ENCODE measurements at regions not wholly inside any gene's neighbourhood (a gene's known extent, or its start where the extent isn't known, plus 50 kb on each side); places are given as distances from the start of the nearest gene placed in this dataset.

DNA sequence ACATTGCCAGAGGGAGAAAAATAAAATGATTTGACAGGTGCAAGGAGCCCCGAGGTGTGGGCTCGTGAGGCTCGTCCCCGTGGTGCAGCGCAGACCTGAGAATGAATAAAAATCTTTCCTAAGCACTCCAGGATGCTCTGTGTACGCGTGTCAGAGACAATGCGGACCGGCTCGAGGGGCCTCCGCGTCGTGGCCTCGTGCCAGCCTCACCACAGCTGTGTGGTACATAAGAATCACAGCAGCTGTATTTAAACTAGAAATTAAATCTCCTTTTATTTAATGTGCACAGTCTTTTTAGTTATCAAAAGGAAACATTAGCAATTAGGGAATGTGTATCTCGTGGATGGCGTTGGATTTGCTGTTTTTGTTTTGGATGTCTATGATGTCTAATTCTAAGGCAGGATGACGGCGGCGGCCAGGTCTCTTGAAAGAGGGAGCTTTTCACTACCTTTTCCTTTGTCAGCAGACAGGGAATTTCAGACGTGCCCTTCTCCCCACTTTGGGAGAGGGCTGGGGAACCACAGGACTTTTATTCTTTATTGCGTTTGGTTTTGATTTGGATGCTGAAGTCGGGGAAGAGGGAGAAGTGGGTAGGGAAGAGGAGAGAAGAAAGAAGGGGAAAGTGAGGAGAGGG is 365.3 kb upstream of the SHH start:
- Histone ChIP-seq H3K27me3 (no peaks in the 10 kb centered on the region), H3K9me3 (no peaks in the 10 kb centered on the region), H3K4me1 (no peaks in the 10 kb centered on the region), H3K27ac (no peak overlapping the region), H3K36me3 (no peaks in the 10 kb centered on the region), H3K4me3 (no peak overlapping the region)
- TF ChIP-seq, protein P1, sequence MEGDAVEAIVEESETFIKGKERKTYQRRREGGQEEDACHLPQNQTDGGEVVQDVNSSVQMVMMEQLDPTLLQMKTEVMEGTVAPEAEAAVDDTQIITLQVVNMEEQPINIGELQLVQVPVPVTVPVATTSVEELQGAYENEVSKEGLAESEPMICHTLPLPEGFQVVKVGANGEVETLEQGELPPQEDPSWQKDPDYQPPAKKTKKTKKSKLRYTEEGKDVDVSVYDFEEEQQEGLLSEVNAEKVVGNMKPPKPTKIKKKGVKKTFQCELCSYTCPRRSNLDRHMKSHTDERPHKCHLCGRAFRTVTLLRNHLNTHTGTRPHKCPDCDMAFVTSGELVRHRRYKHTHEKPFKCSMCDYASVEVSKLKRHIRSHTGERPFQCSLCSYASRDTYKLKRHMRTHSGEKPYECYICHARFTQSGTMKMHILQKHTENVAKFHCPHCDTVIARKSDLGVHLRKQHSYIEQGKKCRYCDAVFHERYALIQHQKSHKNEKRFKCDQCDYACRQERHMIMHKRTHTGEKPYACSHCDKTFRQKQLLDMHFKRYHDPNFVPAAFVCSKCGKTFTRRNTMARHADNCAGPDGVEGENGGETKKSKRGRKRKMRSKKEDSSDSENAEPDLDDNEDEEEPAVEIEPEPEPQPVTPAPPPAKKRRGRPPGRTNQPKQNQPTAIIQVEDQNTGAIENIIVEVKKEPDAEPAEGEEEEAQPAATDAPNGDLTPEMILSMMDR (IDR thresholded peaks at IDR 0.05), result no peak
- ATAC-seq (no peak), DNase-seq (peak in 1 of 4 donors; percentile 10)
- intact Hi-C loops (cut with DNase I), result no loop called here

DNA sequence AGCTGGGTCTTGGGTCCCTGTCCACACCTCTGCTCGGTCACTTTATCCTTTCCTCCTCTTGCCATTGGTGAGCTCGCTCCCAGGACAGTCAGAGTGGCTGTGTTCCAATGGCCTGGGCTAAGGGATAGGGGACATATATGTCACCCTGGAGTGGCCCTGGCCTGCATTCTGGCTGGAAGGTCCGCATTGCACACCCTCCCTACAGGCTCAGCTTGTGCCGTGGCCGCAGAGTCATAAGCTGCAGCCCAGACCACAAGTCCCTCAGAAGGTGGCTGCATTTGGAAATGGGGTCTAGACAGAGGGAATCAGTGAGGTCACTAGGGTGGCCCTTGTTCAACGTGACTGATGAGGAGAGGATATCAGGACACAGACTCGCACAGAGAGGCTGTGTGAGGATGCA is 363.8 kb upstream of the SHH start:
- H3K4me3 ChIP-seq, result no peak overlapping the region
- TF ChIP-seq, protein P1 (IDR thresholded peaks at IDR 0.05), result no peak
- no peaks in the 10 kb centered on the region for H3K36me3 ChIP-seq
- DNase-seq (no peak), ATAC-seq (no peak)
- H3K27ac ChIP-seq, result no peak overlapping the region
- intact Hi-C loops (cut with DNase I), result no loop called here
- H3K4me1 ChIP-seq, result no peaks in the 10 kb centered on the region
- no peaks in the 10 kb centered on the region for H3K27me3 ChIP-seq
- H3K9me3 ChIP-seq, result no peaks in the 10 kb centered on the region

DNA sequence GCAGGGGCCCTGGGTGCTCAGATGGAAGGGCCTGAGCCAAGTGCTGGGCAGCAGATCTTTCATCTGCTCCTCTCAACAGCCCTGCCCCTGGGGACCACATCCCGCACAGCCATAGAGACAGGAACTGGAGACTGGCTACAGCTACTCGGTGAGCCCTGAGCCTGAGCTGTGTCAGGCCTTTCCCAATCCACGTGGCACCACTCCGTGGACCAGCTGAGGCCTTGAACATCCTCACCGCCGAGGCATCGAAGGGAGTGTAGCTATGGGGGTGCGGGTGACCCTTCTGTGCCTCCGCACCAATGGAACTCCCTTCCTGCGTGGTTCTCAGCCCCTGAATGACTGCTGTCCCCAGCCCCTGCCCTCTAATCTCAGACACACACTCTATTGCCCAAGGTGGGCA is 362.7 kb upstream of the SHH start:
- DNase-seq, result no peak
- no peaks in the 10 kb centered on the region for H3K9me3 ChIP-seq
- intact Hi-C loops (cut with DNase I), result no loop called here
- H3K27me3 ChIP-seq, result no peaks in the 10 kb centered on the region
- no peaks in the 10 kb centered on the region for H3K36me3 ChIP-seq
- H3K4me3 ChIP-seq, result no peak overlapping the region
- no peak for ATAC-seq
- TF ChIP-seq, protein P1 (IDR thresholded peaks at IDR 0.05), result no peak
- H3K4me1 ChIP-seq, result no peaks in the 10 kb centered on the region
- no peak overlapping the region for H3K27ac ChIP-seq

DNA sequence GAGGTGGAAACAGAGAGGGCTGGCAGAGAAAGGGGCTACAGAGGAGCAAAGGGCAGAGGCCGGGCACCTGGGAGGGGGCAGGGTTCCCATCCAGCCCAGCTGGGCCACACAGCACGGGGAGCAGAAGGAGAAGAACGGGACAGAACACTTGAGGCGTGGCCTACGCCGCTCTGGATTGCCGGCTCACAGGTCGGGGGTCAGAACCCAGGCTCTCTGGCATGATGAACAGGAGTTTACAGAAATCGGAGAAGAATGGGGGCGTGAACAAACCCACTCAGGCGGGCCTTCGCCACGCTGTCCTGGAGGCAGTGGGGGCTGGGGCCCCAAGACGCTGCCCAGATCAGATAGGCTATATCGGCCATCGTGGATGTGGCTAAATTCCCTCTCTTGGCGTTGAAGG is 362.2 kb upstream of the SHH start:
- TF ChIP-seq, protein P1 (IDR thresholded peaks at IDR 0.05), result no peak
- H3K9me3 ChIP-seq, result no peaks in the 10 kb centered on the region
- H3K36me3 ChIP-seq, result no peaks in the 10 kb centered on the region
- no peak overlapping the region for H3K27ac ChIP-seq
- no peaks in the 10 kb centered on the region for H3K27me3 ChIP-seq
- ATAC-seq (no peak), DNase-seq (peak in 1 of 4 donors; percentile 58)
- H3K4me1 ChIP-seq, result no peaks in the 10 kb centered on the region
- intact Hi-C loops (cut with DNase I), result no loop called here
- H3K4me3 ChIP-seq, result no peak overlapping the region

DNA sequence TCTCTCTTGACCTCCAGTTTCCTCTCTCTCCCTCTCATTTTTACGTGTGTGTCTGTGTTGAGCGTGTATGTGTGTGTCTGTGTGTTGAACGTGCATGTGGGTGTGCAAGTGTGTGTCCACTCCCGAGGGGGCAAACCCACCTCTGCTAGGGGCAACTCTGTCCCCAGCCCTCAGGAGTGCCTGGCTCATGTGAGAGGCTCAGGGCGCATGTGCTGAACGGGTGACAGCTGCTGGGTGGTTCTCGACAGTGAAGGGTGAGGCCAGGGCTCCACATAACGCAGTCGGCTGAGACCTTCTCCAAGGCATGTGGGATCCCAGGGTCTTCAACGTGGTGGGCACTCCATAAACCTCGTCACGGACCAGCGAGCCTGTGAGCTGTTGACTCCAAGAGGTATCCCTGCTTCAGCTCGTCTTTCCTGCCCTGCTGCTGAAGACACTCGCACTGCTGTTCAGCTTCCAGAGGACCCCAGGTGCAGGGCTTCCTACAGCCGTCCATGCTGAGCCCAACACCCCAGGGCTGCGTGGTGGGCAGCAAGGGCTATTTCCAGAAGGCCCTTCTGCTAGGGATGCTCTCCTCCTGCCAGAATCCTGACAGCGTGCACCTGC is 361.6 kb upstream of the SHH start:
- no peak overlapping the region for H3K4me3 ChIP-seq
- H3K36me3 ChIP-seq, result no peaks in the 10 kb centered on the region
- no peak overlapping the region for H3K27ac ChIP-seq
- DNase-seq (no peak), ATAC-seq (no peak)
- TF ChIP-seq, protein P1 (IDR thresholded peaks at IDR 0.05), result no peak
- no peaks in the 10 kb centered on the region for H3K4me1 ChIP-seq
- intact Hi-C loops (cut with DNase I), result no loop called here
- no peaks in the 10 kb centered on the region for H3K9me3 ChIP-seq
- H3K27me3 ChIP-seq, result no peaks in the 10 kb centered on the region

Data from left lung (tissue), 4 donors.